Transverse colon (tissue), 4 donors: ENCODE measurements at regions not wholly inside any gene's neighbourhood (a gene's known extent, or its start where the extent isn't known, plus 50 kb on each side); places are given as distances from the start of the nearest gene placed in this dataset.

ENCODE experiments used
- DNase-seq: peaks from one replicate; pipeline ENCODE4 v3.0.0-alpha.2; 2019
- H3K27ac ChIP-seq, 4 donors: fragments of 200-600 bp; sonication (generic); 2 replicates each; pipeline ENCODE4 v1.5.1; 2016 to 2018; ENCODE audit warnings: inconsistent platforms in 4 of 4
- H3K27me3 ChIP-seq: fragments of 200-600 bp; sonication (generic); 2 replicates; pipeline ENCODE4 v1.5.1; 2017; ENCODE audit warnings: inconsistent platforms
- H3K36me3 ChIP-seq, 4 donors: fragments of 200-600 bp; sonication (generic); 2 replicates each; pipeline ENCODE4 v1.5.1; 2017 to 2019; ENCODE audit warnings: inconsistent platforms in 4 of 4
- H3K4me1 ChIP-seq, 4 donors: fragments of 200-600 bp; sonication (generic); 2 replicates each; pipeline ENCODE4 v1.5.1; 2017 to 2020; ENCODE audit warnings: inconsistent platforms in 4 of 4
- H3K4me3 ChIP-seq, 4 donors: fragments of 200-600 bp; sonication (generic); 1 replicate in 1 of 4; 2 replicates in 3 of 4; pipeline versions ENCODE4 v1.5.1 to v1.6.1; 2017 to 2019; ENCODE audit warnings: inconsistent platforms in 4 of 4
- H3K9me3 ChIP-seq, 2 donors: fragments of 200-600 bp; sonication (generic); 2 replicates each; pipeline ENCODE4 v1.5.1; 2017 to 2019; ENCODE audit warnings: inconsistent platforms in 2 of 2
- EP300 ChIP-seq: sonication (generic); formaldehyde crosslinking; IDR thresholded peaks from one replicate; pipeline ENCODE4 v1.6.1; 2017; ENCODE audit warnings: antibody characterized with exemption, low read depth
- POLR2A ChIP-seq: fragments of 450-650 bp; IDR thresholded peaks from one replicate; pipeline ENCODE4 v1.6.1; 2016; ENCODE audit warnings: antibody characterized with exemption, mild to moderate bottlenecking, moderate library complexity
- POLR2AphosphoS5 ChIP-seq, 3 donors: sonication (generic); formaldehyde crosslinking; IDR thresholded peaks; one replicate each; pipeline ENCODE4 v1.6.1; 2016; ENCODE audit warnings: antibody characterized with exemption in 3 of 3
- WGBS, 2 donors: methylation state at CpG; one replicate each; pipeline ENCODE4 v1.1.5; 2018; ENCODE audit warnings: low coverage in 1 of 2; 5-methylcytosine and 5-hydroxymethylcytosine counted together
- in situ Hi-C, 4 donors: fragments of 200-750 bp; cut with MboI; loops; one replicate each; pipeline versions ENCODE4 v1.15.0 to v1.15.1; 2017; ENCODE audit warnings: low sequenced_read_pairs in 3 of 4, low pct_ligation_motif_present in 1 of 4, low pct_unique_long_range_greater_than_20kb in 1 of 4
- intact Hi-C: fragments of 100-400 bp; cut with DNase I; formaldehyde crosslinking; loops from one replicate; pipeline ENCODE4 v1.15.1; 2023; ENCODE audit warnings: low total_unique reads
- TF ChIP-seq, protein P1 (sequence below), 5 experiments: fragments of 200-600 bp in 3 of 5; fragments of 450-650 bp in 2 of 5; sonication (generic) in 3 of 5; IDR thresholded peaks; 1 replicate in 2 of 5; 2 replicates in 3 of 5; pipeline ENCODE4 v1.5.1; 2016 to 2017; ENCODE audit warnings: antibody characterized with exemption in 5 of 5, inconsistent platforms in 3 of 5, mild to moderate bottlenecking in 2 of 5, moderate library complexity in 1 of 5

DNA sequence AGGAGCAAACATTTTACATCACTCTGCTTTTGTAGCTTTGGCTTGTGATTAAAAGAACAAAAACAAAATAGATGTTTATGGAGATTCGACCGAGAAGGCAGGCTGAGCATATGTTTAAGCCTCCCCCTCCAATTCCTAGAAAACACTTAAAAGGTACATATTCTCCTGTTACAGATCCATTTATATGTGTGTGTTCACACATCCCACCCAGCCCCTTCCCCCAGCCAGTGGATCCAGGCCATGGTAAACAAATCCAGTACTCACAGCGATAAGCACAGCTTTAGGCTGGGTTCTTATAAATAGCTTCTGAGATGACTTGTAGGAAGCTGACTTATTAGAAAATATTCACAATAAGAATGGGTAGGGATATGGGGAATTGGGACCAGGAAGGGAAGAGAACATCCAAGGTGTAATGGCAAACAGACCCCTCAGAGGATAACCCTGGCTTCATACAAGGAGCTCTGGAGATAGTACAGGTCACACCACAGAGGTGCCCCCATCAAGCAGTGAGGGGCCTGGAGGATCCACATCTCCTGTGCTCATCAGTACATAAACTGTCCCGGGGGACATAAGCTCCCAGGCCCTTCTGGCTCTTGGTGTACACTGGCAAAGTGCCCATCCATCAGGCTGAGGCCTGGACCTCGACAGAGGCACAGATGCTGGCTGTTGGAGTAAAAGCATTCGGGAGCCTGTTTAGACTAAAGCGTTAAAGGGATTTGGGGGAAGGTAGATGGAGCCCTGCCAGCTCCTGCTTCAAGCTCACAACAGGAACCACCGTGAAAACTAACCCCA lies 70.0 kb upstream of the UBE2E1 start:
- in situ Hi-C loops (no loop called here), intact Hi-C loops (no loop called here)
- Histone ChIP-seq H3K9me3 (no peaks in the 10 kb centered on the region), H3K27me3 (no peaks in the 10 kb centered on the region), H3K27ac (no peak overlapping the region), H3K4me1 (peaks cover 0 to 11% (median 2%) of the 10 kb centered on the region in 4 donors), H3K36me3 (no peaks in the 10 kb centered on the region), H3K4me3 (no peak overlapping the region)
- DNase-seq: no peak
- no peak for TF ChIP-seq POLR2AphosphoS5 (IDR thresholded peaks at IDR 0.05)
- TF ChIP-seq, protein P1, sequence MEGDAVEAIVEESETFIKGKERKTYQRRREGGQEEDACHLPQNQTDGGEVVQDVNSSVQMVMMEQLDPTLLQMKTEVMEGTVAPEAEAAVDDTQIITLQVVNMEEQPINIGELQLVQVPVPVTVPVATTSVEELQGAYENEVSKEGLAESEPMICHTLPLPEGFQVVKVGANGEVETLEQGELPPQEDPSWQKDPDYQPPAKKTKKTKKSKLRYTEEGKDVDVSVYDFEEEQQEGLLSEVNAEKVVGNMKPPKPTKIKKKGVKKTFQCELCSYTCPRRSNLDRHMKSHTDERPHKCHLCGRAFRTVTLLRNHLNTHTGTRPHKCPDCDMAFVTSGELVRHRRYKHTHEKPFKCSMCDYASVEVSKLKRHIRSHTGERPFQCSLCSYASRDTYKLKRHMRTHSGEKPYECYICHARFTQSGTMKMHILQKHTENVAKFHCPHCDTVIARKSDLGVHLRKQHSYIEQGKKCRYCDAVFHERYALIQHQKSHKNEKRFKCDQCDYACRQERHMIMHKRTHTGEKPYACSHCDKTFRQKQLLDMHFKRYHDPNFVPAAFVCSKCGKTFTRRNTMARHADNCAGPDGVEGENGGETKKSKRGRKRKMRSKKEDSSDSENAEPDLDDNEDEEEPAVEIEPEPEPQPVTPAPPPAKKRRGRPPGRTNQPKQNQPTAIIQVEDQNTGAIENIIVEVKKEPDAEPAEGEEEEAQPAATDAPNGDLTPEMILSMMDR (IDR thresholded peaks at IDR 0.05): no peak
- 47 to 71% methylated on average over 3 to 7 of the region's 8 CpGs for WGBS, 2 donors

GRCh38 chr3:23738944-23739343 lies 66.8 kb upstream of the UBE2E1 start:
- no peaks in the 10 kb centered on the region for H3K36me3 ChIP-seq
- in situ Hi-C loops: no loop called here
- intact Hi-C loops: no loop called here
- no peak for TF ChIP-seq POLR2AphosphoS5 (IDR thresholded peaks at IDR 0.05)
- no peak for TF ChIP-seq POLR2A
- no peak for TF ChIP-seq EP300
- TF ChIP-seq, protein P1 (IDR thresholded peaks at IDR 0.05): no peak
- peaks cover 6% of the 10 kb centered on the region for H3K27me3 ChIP-seq
- DNase-seq: no peak
- H3K4me3 ChIP-seq: no peak overlapping the region
- H3K9me3 ChIP-seq: no peaks in the 10 kb centered on the region
- WGBS, 2 donors: 80 to 84% methylated on average over 3 of the region's 3 CpGs
- no peak overlapping the region for H3K27ac ChIP-seq
- H3K4me1 ChIP-seq: peaks cover 0 to 22% (median 3%) of the 10 kb centered on the region in 4 donors

GRCh38 chr3:23739536-23739935 lies 66.2 kb upstream of the UBE2E1 start:
- no peaks in the 10 kb centered on the region for H3K36me3 ChIP-seq
- no peak overlapping the region for H3K27ac ChIP-seq
- intact Hi-C loops: no loop called here
- in situ Hi-C loops: no loop called here
- TF ChIP-seq EP300 (no peak), POLR2A (no peak), POLR2AphosphoS5 (IDR thresholded peaks at IDR 0.05) (no peak)
- TF ChIP-seq, protein P1 (IDR thresholded peaks at IDR 0.05): no peak
- peaks cover 0 to 22% (median 3%) of the 10 kb centered on the region in 4 donors for H3K4me1 ChIP-seq
- peaks cover 8% of the 10 kb centered on the region for H3K27me3 ChIP-seq
- no peak for DNase-seq
- 38 to 63% methylated on average over 1 of the region's 1 CpG for WGBS, 2 donors
- no peak overlapping the region for H3K4me3 ChIP-seq
- no peaks in the 10 kb centered on the region for H3K9me3 ChIP-seq

DNA sequence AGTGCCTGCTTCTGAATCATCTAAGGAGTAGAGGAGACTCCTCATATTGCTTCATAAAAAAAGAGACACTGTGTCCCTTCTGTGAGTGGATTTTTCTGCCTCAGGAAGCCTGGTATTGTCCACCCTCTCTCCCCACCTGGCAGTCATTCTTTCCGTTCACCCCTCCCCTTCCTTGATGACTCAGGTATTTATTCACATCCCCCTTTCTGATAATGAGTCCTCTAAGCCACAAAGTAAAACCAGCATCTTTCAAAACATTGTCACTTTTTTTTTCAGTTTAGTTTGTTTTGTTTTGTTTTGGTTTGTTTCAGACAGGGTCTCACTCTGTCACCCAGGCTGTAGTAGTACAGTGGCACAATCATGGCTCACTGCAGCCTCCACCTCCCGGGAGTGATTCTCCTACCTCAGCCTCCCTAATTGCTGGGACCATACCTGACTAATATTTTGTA lies 65.2 kb upstream of the UBE2E1 start:
- H3K4me3 ChIP-seq: no peak overlapping the region
- DNase-seq: no peak
- intact Hi-C loops: no loop called here
- WGBS, 2 donors: 53 to 58% methylated on average over 2 of the region's 2 CpGs
- peaks cover 0 to 22% (median 3%) of the 10 kb centered on the region in 4 donors for H3K4me1 ChIP-seq
- TF ChIP-seq POLR2AphosphoS5 (IDR thresholded peaks at IDR 0.05): peak in 1 of 3 donors; percentile 10
- TF ChIP-seq, protein P1 (IDR thresholded peaks at IDR 0.05): no peak
- H3K36me3 ChIP-seq: no peaks in the 10 kb centered on the region
- no peak overlapping the region for H3K27ac ChIP-seq
- H3K27me3 ChIP-seq: peaks cover 8% of the 10 kb centered on the region
- in situ Hi-C loops: no loop called here
- no peaks in the 10 kb centered on the region for H3K9me3 ChIP-seq
